ENCODE measurements at regions not wholly inside any gene's neighbourhood (a gene's known extent, or its start where the extent isn't known, plus 50 kb on each side); places are given as distances from the start of the nearest gene placed in this dataset.
"Not testable (repeated sequence)": the region's sequence is repeated elsewhere in the genome, so short reads cannot be mapped to it uniquely, and the experiment has no call there.

GRCh38 chr19:24032651-24033050 is 54.3 kb upstream of the ZNF254 start:
- H3K36me3 ChIP-seq (replicated peaks in 1 of 2), result peaks cover 0 to 10% of the 10 kb centered on the region in 2 donors
- H3K27me3 ChIP-seq, result no peaks in the 10 kb centered on the region
- H3K4me3 ChIP-seq, result peak overlapping the region in 2 of 4 donors; percentile 76 to 82
- no peak for DNase-seq
- TF ChIP-seq, protein P1, sequence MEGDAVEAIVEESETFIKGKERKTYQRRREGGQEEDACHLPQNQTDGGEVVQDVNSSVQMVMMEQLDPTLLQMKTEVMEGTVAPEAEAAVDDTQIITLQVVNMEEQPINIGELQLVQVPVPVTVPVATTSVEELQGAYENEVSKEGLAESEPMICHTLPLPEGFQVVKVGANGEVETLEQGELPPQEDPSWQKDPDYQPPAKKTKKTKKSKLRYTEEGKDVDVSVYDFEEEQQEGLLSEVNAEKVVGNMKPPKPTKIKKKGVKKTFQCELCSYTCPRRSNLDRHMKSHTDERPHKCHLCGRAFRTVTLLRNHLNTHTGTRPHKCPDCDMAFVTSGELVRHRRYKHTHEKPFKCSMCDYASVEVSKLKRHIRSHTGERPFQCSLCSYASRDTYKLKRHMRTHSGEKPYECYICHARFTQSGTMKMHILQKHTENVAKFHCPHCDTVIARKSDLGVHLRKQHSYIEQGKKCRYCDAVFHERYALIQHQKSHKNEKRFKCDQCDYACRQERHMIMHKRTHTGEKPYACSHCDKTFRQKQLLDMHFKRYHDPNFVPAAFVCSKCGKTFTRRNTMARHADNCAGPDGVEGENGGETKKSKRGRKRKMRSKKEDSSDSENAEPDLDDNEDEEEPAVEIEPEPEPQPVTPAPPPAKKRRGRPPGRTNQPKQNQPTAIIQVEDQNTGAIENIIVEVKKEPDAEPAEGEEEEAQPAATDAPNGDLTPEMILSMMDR (IDR thresholded peaks at IDR 0.05), result no peak
- TF ChIP-seq POLR2A (IDR thresholded peaks at IDR 0.05), result no peak
- no peaks in the 10 kb centered on the region for H3K9me3 ChIP-seq (replicated peaks in 1 of 3)
- H3K4me1 ChIP-seq (replicated peaks in 1 of 2), result peaks cover 13 to 26% of the 10 kb centered on the region in 2 donors
- WGBS, 4 donors, result 72 to 79% (median 74%) methylated on average over 15 of the region's 15 CpGs
- intact Hi-C loops (cut with DNase I), result no loop called here
- H3K27ac ChIP-seq, result peak overlapping the region in 4 of 5 donors; percentile 95 to 98 (median 96)

GRCh38 chr19:24033301-24033962 is 53.6 kb upstream of the ZNF254 start:
- peak; percentile 73 to 81 for TF ChIP-seq POLR2A (IDR thresholded peaks at IDR 0.05)
- TF ChIP-seq, protein P1 (IDR thresholded peaks at IDR 0.05), result peak in 2 of 6 experiments; percentile 21 to 26
- 0 to 1% (median 0%) methylated on average over 10 to 41 of the region's 41 CpGs for WGBS, 4 donors
- Histone ChIP-seq H3K27ac (peak overlapping the region; percentile 89 to 98 (median 95)), H3K27me3 (no peaks in the 10 kb centered on the region), H3K36me3 (replicated peaks in 1 of 2) (peaks cover 0 to 17% of the 10 kb centered on the region in 2 donors), H3K4me3 (peak overlapping the region; percentile 66 to 82 (median 75)), H3K9me3 (replicated peaks in 1 of 3) (no peaks in the 10 kb centered on the region), H3K4me1 (replicated peaks in 1 of 2) (peaks cover 13 to 33% of the 10 kb centered on the region in 2 donors)
- peak; percentile 85 to 96 (median 94) for DNase-seq
- intact Hi-C loops (cut with DNase I), result no loop called here

DNA sequence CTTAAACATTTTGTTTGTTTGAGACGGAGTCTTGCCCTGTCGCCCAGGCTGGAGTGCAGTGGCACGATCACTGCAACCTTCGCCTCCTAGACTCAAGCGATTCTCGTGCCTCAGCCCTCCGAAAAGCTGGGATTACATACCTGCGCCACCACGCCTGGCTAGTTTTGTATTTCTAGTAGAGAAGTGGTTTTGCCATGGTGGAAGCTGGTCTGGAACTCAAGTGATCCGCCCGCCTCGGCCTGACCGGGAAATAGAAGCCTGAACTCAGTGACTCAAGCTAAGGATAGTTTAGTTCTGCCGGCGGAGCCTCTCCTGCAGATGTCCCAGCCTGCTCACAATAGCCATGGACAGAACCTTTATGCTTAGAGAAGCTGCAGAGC is 53.0 kb upstream of the ZNF254 start:
- H3K4me3 ChIP-seq, result peak overlapping the region; percentile 66 to 82 (median 75)
- no peaks in the 10 kb centered on the region for H3K9me3 ChIP-seq (replicated peaks in 1 of 3)
- H3K4me1 ChIP-seq (replicated peaks in 1 of 2), result peaks cover 13 to 38% of the 10 kb centered on the region in 2 donors
- DNase-seq, result peak; percentile 45 to 77 (median 69)
- peaks cover 0 to 23% of the 10 kb centered on the region in 2 donors for H3K36me3 ChIP-seq (replicated peaks in 1 of 2)
- WGBS, 4 donors, result 0% methylated on average over 6 to 15 of the region's 15 CpGs
- H3K27ac ChIP-seq, result peak overlapping the region; percentile 89 to 98 (median 95)
- intact Hi-C loops (cut with DNase I), result no loop called here
- TF ChIP-seq, protein P1 (IDR thresholded peaks at IDR 0.05), result no peak
- TF ChIP-seq POLR2A (IDR thresholded peaks at IDR 0.05), result no peak
- no peaks in the 10 kb centered on the region for H3K27me3 ChIP-seq

- H3K27me3 ChIP-seq; H3K27ac ChIP-seq; H3K9me3 ChIP-seq (replicated peaks in 1 of 3); intact Hi-C loops (cut with DNase I); DNase-seq: not testable (repeated sequence)
- Histone ChIP-seq H3K36me3 (replicated peaks in 1 of 2) (peaks cover 0 to 23% of the 10 kb centered on the region in 2 donors), H3K4me1 (replicated peaks in 1 of 2) (peaks cover 13 to 48% of the 10 kb centered on the region in 2 donors), H3K4me3 (peak overlapping the region in 1 of 4 donors; percentile 76)
- WGBS, 4 donors, result 79 to 89% (median 85%) methylated on average over 12 of the region's 12 CpGs
These were observed 51.6 kb upstream of the ZNF254 start for GRCh38 chr19:24035261-24035880.

Small RNA genes in the stretch of these regions (small RNA-seq; reads per million reads assigned to genes)
- gene RNA5-8SP4, result 0 reads per million in 2 donors

Data from adrenal gland (tissue), 9 donors.